HCEC 1CT (cell line): ENCODE measurements at regions not wholly inside any gene's neighbourhood (a gene's known extent, or its start where the extent isn't known, plus 50 kb on each side); places are given as distances from the start of the nearest gene placed in this dataset.
"Not testable (repeated sequence)": the region's sequence is repeated elsewhere in the genome, so short reads cannot be mapped to it uniquely, and the experiment has no call there.

Experiments used
- DNase-seq: peaks from one replicate; pipeline ENCODE4 v3.0.0-alpha.2; 2017

- DNase-seq = peak; percentile 66
Observed at GRCh38 chr1:189962181-189962580, 515.5 kb downstream of the BRINP3 start.

GRCh38 chr1:189970331-189971230 is 507.1 kb downstream of the BRINP3 start:
- no peak for DNase-seq

- DNase-seq = no peak
Observed at GRCh38 chr1:189971656-189972055, 506.0 kb downstream of the BRINP3 start.

GRCh38 chr1:189977184-189977583 is 500.5 kb downstream of the BRINP3 start:
- DNase-seq = no peak

GRCh38 chr1:189983166-189983890 is 494.3 kb downstream of the BRINP3 start:
- DNase-seq = no peak

GRCh38 chr1:189986516-189986915 is 491.1 kb downstream of the BRINP3 start:
- DNase-seq = no peak

- DNase-seq = no peak
Observed at GRCh38 chr1:189987509-189987908, 490.2 kb downstream of the BRINP3 start.

- DNase-seq = no peak
Observed at GRCh38 chr1:189992856-189993255, 484.8 kb downstream of the BRINP3 start.

- peak; percentile 31 for DNase-seq
Observed at GRCh38 chr1:190000365-190000872, 477.2 kb downstream of the BRINP3 start.

GRCh38 chr1:190001187-190001586 is 476.5 kb downstream of the BRINP3 start:
- peak; percentile 24 for DNase-seq

- no peak for DNase-seq
Observed at GRCh38 chr1:190003376-190003775, 474.3 kb downstream of the BRINP3 start.

GRCh38 chr1:190011585-190011984 is 466.1 kb downstream of the BRINP3 start:
- no peak for DNase-seq

GRCh38 chr1:190019151-190019550 is 458.5 kb downstream of the BRINP3 start:
- not testable (repeated sequence) for DNase-seq

GRCh38 chr1:190019717-190020116 is 457.9 kb downstream of the BRINP3 start:
- no peak for DNase-seq

- DNase-seq = peak; percentile 10
Observed at GRCh38 chr1:190022709-190023108, 455.0 kb downstream of the BRINP3 start.

- no peak for DNase-seq
Observed at GRCh38 chr1:190029441-190029840, 448.2 kb downstream of the BRINP3 start.

- DNase-seq = no peak
Observed at GRCh38 chr1:190043655-190044054, 434.0 kb downstream of the BRINP3 start.

- no peak for DNase-seq
Observed at GRCh38 chr1:190046231-190046630, 431.4 kb downstream of the BRINP3 start.
